Smooth muscle cell (in vitro differentiated cells): ENCODE measurements at regions not wholly inside any gene's neighbourhood (a gene's known extent, or its start where the extent isn't known, plus 50 kb on each side); places are given as distances from the start of the nearest gene placed in this dataset.

ENCODE experiments used
- DNase-seq: peaks from one replicate; lab custom pipeline; 2025; ENCODE audit not compliant: unreplicated experiment; lab: John Stamatoyannopoulos, UW
- H2AFZ ChIP-seq: fragments of 200-600 bp; sonication (generic); 2 replicates; pipeline ENCODE4 v1.6.0; 2016; ENCODE audit warnings: antibody characterized with exemption, low read depth, mild to moderate bottlenecking
- H3F3A ChIP-seq: fragments of 200-600 bp; sonication (generic); 2 replicates; pipeline ENCODE4 v1.6.0; 2017; ENCODE audit warnings: antibody characterized with exemption, low read depth
- H3K27ac ChIP-seq: fragments of 200-600 bp; sonication (generic); 2 replicates; pipeline ENCODE4 v1.5.1; 2016; ENCODE audit warnings: low read depth, mild to moderate bottlenecking
- H3K27me3 ChIP-seq: fragments of 200-600 bp; sonication (generic); 2 replicates; pipeline ENCODE4 v1.6.1; 2016; ENCODE audit warnings: low read depth, mild to moderate bottlenecking
- H3K36me3 ChIP-seq: fragments of 200-600 bp; sonication (generic); 2 replicates; pipeline ENCODE4 v1.5.1; 2016; ENCODE audit warnings: low read depth
- H3K4me1 ChIP-seq: fragments of 200-600 bp; sonication (generic); 2 replicates; pipeline ENCODE4 v1.5.1; 2016; ENCODE audit warnings: low read depth
- H3K4me2 ChIP-seq: fragments of 200-600 bp; sonication (generic); 2 replicates; pipeline ENCODE4 v1.6.0; 2016; ENCODE audit warnings: mild to moderate bottlenecking
- H3K4me3 ChIP-seq: fragments of 200-600 bp; sonication (generic); 2 replicates; pipeline ENCODE4 v1.5.1; 2016; ENCODE audit warnings: mild to moderate bottlenecking
- H3K79me2 ChIP-seq: fragments of 200-600 bp; sonication (generic); 2 replicates; pipeline ENCODE4 v1.6.0; 2016; ENCODE audit warnings: low read depth, mild to moderate bottlenecking
- H3K9ac ChIP-seq: fragments of 200-600 bp; sonication (generic); 2 replicates; pipeline ENCODE4 v1.6.0; 2016; ENCODE audit warnings: low read depth
- H3K9me3 ChIP-seq: fragments of 200-600 bp; sonication (generic); replicated peaks from 2 replicates; pipeline ENCODE4 v1.5.1; 2016; ENCODE audit warnings: low read depth
- H4K20me1 ChIP-seq: fragments of 200-600 bp; sonication (generic); 2 replicates; pipeline ENCODE4 v1.6.0; 2016; ENCODE audit warnings: low read depth
- CTCF ChIP-seq: fragments of 200-600 bp; sonication (generic); IDR thresholded peaks from 2 replicates; pipeline ENCODE4 v1.5.1; 2017; ENCODE audit warnings: borderline replicate concordance, mild to moderate bottlenecking, antibody characterized with exemption; ENCODE audit not compliant: insufficient read depth, poor library complexity, severe bottlenecking
- WGBS: methylation state at CpG from one replicate; pipeline ENCODE4 v1.1.7; 2016; ENCODE audit warnings: low lambda C conversion rate; 5-methylcytosine and 5-hydroxymethylcytosine counted together

GRCh38 chr18:70641156-70641775 lies 352.4 kb downstream of the SOCS6 start:
- H3K4me2 ChIP-seq: no peak overlapping the region
- TF ChIP-seq CTCF: no peak
- H3F3A ChIP-seq: no peaks in the 10 kb centered on the region
- H3K9ac ChIP-seq: no peak overlapping the region
- DNase-seq: no peak
- no peak overlapping the region for H3K27ac ChIP-seq
- H3K4me1 ChIP-seq: no peaks in the 10 kb centered on the region
- no peak overlapping the region for H3K4me3 ChIP-seq
- no peaks in the 10 kb centered on the region for H4K20me1 ChIP-seq
- H3K79me2 ChIP-seq: no peaks in the 10 kb centered on the region
- 78% methylated on average over 6 of the region's 6 CpGs for WGBS
- no peaks in the 10 kb centered on the region for H3K36me3 ChIP-seq
- no peak overlapping the region for H2AFZ ChIP-seq
- H3K9me3 ChIP-seq: no peaks in the 10 kb centered on the region
- H3K27me3 ChIP-seq: no peaks in the 10 kb centered on the region

DNA sequence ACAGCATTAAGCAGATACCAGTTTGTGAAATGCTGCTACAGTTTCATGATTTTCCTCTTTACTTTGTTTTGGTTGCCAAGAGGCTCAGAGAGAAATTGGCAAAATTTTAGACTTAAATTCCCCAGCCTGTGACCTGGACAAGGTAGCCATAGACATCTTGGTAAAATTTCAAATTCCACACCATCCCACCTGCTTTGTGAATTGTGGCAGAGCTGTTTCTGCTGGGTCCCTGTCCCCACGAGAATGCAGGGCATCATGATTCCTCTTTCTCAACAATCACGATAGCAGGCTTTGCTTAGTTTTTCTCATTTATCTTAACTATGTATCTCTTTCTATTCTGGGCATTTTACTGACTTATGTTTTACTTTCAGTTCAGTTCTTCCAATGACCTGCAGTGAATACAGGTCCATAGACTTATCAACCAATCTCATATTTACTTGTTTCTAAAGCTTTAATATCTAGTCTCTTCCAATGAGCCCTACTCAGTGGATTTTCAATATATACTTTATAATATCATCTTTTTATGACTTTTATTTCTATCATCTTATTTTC lies 351.6 kb downstream of the SOCS6 start:
- no peaks in the 10 kb centered on the region for H3K4me1 ChIP-seq
- no peaks in the 10 kb centered on the region for H4K20me1 ChIP-seq
- no peak overlapping the region for H3K4me2 ChIP-seq
- DNase-seq: no peak
- no peak overlapping the region for H3K4me3 ChIP-seq
- no peaks in the 10 kb centered on the region for H3K27me3 ChIP-seq
- H3K9ac ChIP-seq: no peak overlapping the region
- H3K36me3 ChIP-seq: no peaks in the 10 kb centered on the region
- no peaks in the 10 kb centered on the region for H3K9me3 ChIP-seq
- no peak for TF ChIP-seq CTCF
- no peaks in the 10 kb centered on the region for H3K79me2 ChIP-seq
- WGBS: 75% methylated on average over 2 of the region's 2 CpGs
- H3F3A ChIP-seq: no peaks in the 10 kb centered on the region
- no peak overlapping the region for H3K27ac ChIP-seq
- H2AFZ ChIP-seq: no peak overlapping the region

- 89% methylated on average over 1 of the region's 1 CpG for WGBS
- DNase-seq: no peak
These were observed 348.1 kb downstream of the SOCS6 start for GRCh38 chr18:70636991-70637390.

More at GRCh38 chr18:70636991-70637390, 348.1 kb downstream of the SOCS6 start:
- Histone ChIP-seq H3K9me3 (no peaks in the 10 kb centered on the region), H3K27me3 (no peaks in the 10 kb centered on the region), H3K36me3 (no peaks in the 10 kb centered on the region), H3K4me2 (no peak overlapping the region), H3K9ac (no peak overlapping the region), H3K79me2 (no peaks in the 10 kb centered on the region), H2AFZ (no peak overlapping the region), H3K4me3 (no peak overlapping the region), H3K4me1 (no peaks in the 10 kb centered on the region), H4K20me1 (no peaks in the 10 kb centered on the region), H3K27ac (no peak overlapping the region), H3F3A (no peaks in the 10 kb centered on the region)
- no peak for TF ChIP-seq CTCF
